HG03280 (cell line): ENCODE measurements at regions not wholly inside any gene's neighbourhood (a gene's known extent, or its start where the extent isn't known, plus 50 kb on each side); places are given as distances from the start of the nearest gene placed in this dataset.

Experiments
- ATAC-seq: cut with Tn5 transposase; IDR thresholded peaks from one replicate; pipeline ENCODE4 v1.9.1; 2021; ENCODE audit warnings: mild to moderate bottlenecking, moderate library complexity; ENCODE audit not compliant: unreplicated experiment

- no peak for ATAC-seq
Measured at GRCh38 chr17:69978056-69978646, 96.9 kb upstream of the KCNJ16 start.

- no peak for ATAC-seq
Measured at GRCh38 chr17:69981441-69981840, 93.6 kb upstream of the KCNJ16 start.

GRCh38 chr17:69995476-69995875 is 79.5 kb upstream of the KCNJ16 start:
- no peak for ATAC-seq

GRCh38 chr17:69997332-69997731 is 77.7 kb upstream of the KCNJ16 start:
- no peak for ATAC-seq

- ATAC-seq, result no peak
Measured at GRCh38 chr17:69999253-69999652, 75.8 kb upstream of the KCNJ16 start.

GRCh38 chr17:70006159-70006558 is 68.9 kb upstream of the KCNJ16 start:
- no peak for ATAC-seq

- no peak for ATAC-seq
Measured at GRCh38 chr17:70011750-70012149, 63.3 kb upstream of the KCNJ16 start.

- ATAC-seq, result no peak
Measured at GRCh38 chr17:70013911-70014310, 61.1 kb upstream of the KCNJ16 start.

- ATAC-seq, result no peak
Measured at GRCh38 chr17:70017112-70017511, 57.9 kb upstream of the KCNJ16 start.

GRCh38 chr17:70017941-70018340 is 57.1 kb upstream of the KCNJ16 start:
- ATAC-seq, result no peak

- ATAC-seq, result no peak
Measured at GRCh38 chr17:70021726-70022125, 53.3 kb upstream of the KCNJ16 start.

- ATAC-seq, result no peak
Measured at GRCh38 chr17:70022175-70022574, 52.9 kb upstream of the KCNJ16 start.

- no peak for ATAC-seq
Measured at GRCh38 chr17:70024253-70024652, 50.8 kb upstream of the KCNJ16 start.
